Pancreas (tissue), 10 donors: ENCODE measurements at regions not wholly inside any gene's neighbourhood (a gene's known extent, or its start where the extent isn't known, plus 50 kb on each side); places are given as distances from the start of the nearest gene placed in this dataset.
A peak's percentile ranks its signal among the peaks of the same experiment; 100 is the strongest.

Experiments used
- ATAC-seq, 4 donors: fragments of 200-7000 bp; cut with Tn5 transposase; one replicate each; pipeline versions ENCODE4 v1.8.0 to v1.9.1; 2020; ENCODE audit warnings: mild to moderate bottlenecking in 4 of 4, moderate library complexity in 4 of 4
- DNase-seq, 6 donors: peaks; one replicate each; pipeline ENCODE4 v3.0.0-alpha.2; 2020
- FAIRE-seq: peaks from 2 replicates; lab custom pipeline; 2012; peaks lifted over from hg19 to GRCh38; lab: Jason Lieb, UNC
- H3K27ac ChIP-seq, 4 donors: fragments of 200-600 bp; sonication (generic); 1 replicate in 3 of 4; 2 replicates in 1 of 4; pipeline versions ENCODE4 v1.5.0 to v1.8.0; 2020
- H3K27me3 ChIP-seq, 4 donors: fragments of 200-600 bp; one replicate each; pipeline ENCODE4 v1.8.0; 2021
- H3K36me3 ChIP-seq, 3 donors: fragments of 200-600 bp; sonication (generic) in 1 of 3; one replicate each; pipeline versions ENCODE4 v1.5.0 to v1.8.0; 2020 to 2021
- H3K4me1 ChIP-seq, 3 donors: fragments of 200-600 bp; one replicate each; pipeline ENCODE4 v1.8.0; 2021
- H3K4me3 ChIP-seq, 4 donors: fragments of 200-600 bp; sonication (generic) in 2 of 4; one replicate each; pipeline versions ENCODE4 v1.5.0 to v1.8.0; 2020 to 2021
- H3K9me3 ChIP-seq, 4 donors: fragments of 200-600 bp; one replicate each; pipeline ENCODE4 v1.8.0; 2021
- CTCF ChIP-seq, 4 donors: fragments of 200-600 bp; sonication (generic) in 3 of 4; IDR thresholded peaks; one replicate each; pipeline versions ENCODE4 v1.5.0 to v1.8.0; 2021; ENCODE audit warnings: antibody characterized with exemption in 4 of 4
- WGBS, 2 donors: extraction: QIAGEN DNeasy Blood & Tissue Kit; methylation state at CpG; one replicate each; pipeline ENCODE4 v1.1.7; 2013; 5-methylcytosine and 5-hydroxymethylcytosine counted together
- intact Hi-C, 3 donors: fragments of 100-400 bp; cut with DNase I; formaldehyde crosslinking; loops; one replicate each; pipeline versions ENCODE4 v1.11.1 to v1.14.2; 2022
- donor health status: healthy with polysubstance abuse.
- donor health status: DM: no; HTN: no; CAD: no; lungs with moderate emphysema.
- donor health status: DM: no; HTN: no; CAD: no.
- donor health status: control.
- donor health status: control.
- donor health status: Bipolar disorder and iron deficiency.
- donor health status: DM: yes; HTN: yes; CAD: no.
- donor health status: DM: no; HTN: no; CAD: no.
- donor health status: DM: no; HTN: no; CAD: no.
- donor health status: DM: yes; HTN: yes; CAD: no.

GRCh38 chr12:98385641-98386040 is 129.7 kb upstream of the TMPO start:
- intact Hi-C loops = no loop called here
- no peaks in the 10 kb centered on the region for H3K36me3 ChIP-seq
- ATAC-seq (no peak), DNase-seq (no peak), FAIRE-seq (no peak)
- H3K27ac ChIP-seq = no peak overlapping the region
- peaks cover 0 to 2% (median 0%) of the 10 kb centered on the region in 4 donors for H3K27me3 ChIP-seq
- no peak overlapping the region for H3K4me3 ChIP-seq
- no peaks in the 10 kb centered on the region for H3K9me3 ChIP-seq
- 79 to 89% methylated on average over 1 of the region's 1 CpG for WGBS, 2 donors
- TF ChIP-seq CTCF (IDR thresholded peaks at IDR 0.05) = no peak
- no peaks in the 10 kb centered on the region for H3K4me1 ChIP-seq

GRCh38 chr12:98387444-98387843 is 127.9 kb upstream of the TMPO start:
- intact Hi-C loops = no loop called here

GRCh38 chr12:98388126-98388525 is 127.3 kb upstream of the TMPO start:
- TF ChIP-seq CTCF (IDR thresholded peaks at IDR 0.05) = no peak
- Histone ChIP-seq H3K4me1 (no peaks in the 10 kb centered on the region), H3K9me3 (no peaks in the 10 kb centered on the region), H3K36me3 (no peaks in the 10 kb centered on the region), H3K27me3 (no peaks in the 10 kb centered on the region), H3K27ac (no peak overlapping the region), H3K4me3 (no peak overlapping the region)
- no peak for FAIRE-seq
- no peak for DNase-seq
- WGBS, 2 donors = 55 to 65% methylated on average over 10 of the region's 10 CpGs
- no peak for ATAC-seq
- intact Hi-C loops = no loop called here

More at GRCh38 chr12:98387444-98387843, 127.9 kb upstream of the TMPO start:
- TF ChIP-seq CTCF (IDR thresholded peaks at IDR 0.05) = no peak
- Histone ChIP-seq H3K9me3 (no peaks in the 10 kb centered on the region), H3K4me3 (no peak overlapping the region), H3K36me3 (no peaks in the 10 kb centered on the region), H3K27me3 (no peaks in the 10 kb centered on the region), H3K27ac (no peak overlapping the region), H3K4me1 (no peaks in the 10 kb centered on the region)
- no peak for DNase-seq
- no peak for FAIRE-seq
- ATAC-seq = no peak
- 48 to 59% methylated on average over 2 of the region's 2 CpGs for WGBS, 2 donors

GRCh38 chr12:98389593-98389992 is 125.8 kb upstream of the TMPO start:
- Histone ChIP-seq H3K36me3 (no peaks in the 10 kb centered on the region), H3K9me3 (no peaks in the 10 kb centered on the region), H3K27ac (no peak overlapping the region), H3K4me3 (no peak overlapping the region), H3K4me1 (no peaks in the 10 kb centered on the region), H3K27me3 (no peaks in the 10 kb centered on the region)
- intact Hi-C loops = no loop called here
- ATAC-seq = no peak
- 79 to 88% methylated on average over 2 of the region's 2 CpGs for WGBS, 2 donors
- DNase-seq = no peak
- no peak for TF ChIP-seq CTCF (IDR thresholded peaks at IDR 0.05)
- no peak for FAIRE-seq

- TF ChIP-seq CTCF (IDR thresholded peaks at IDR 0.05) = peak; percentile 88 to 93 (median 91)
- H3K27me3 ChIP-seq = no peaks in the 10 kb centered on the region
- H3K4me3 ChIP-seq = peak overlapping the region in 2 of 4 donors; percentile 15 to 39
- 19% methylated on average over 33 of the region's 33 CpGs for WGBS, 2 donors
- DNase-seq (peak; percentile 71 to 91 (median 84)), ATAC-seq (peak; percentile 98 to 100 (median 100)), FAIRE-seq (peak; percentile 72)
- no peaks in the 10 kb centered on the region for H3K4me1 ChIP-seq
- H3K9me3 ChIP-seq = no peaks in the 10 kb centered on the region
- intact Hi-C loops = loop anchor here in 1 of 3 donors (10.0 kb wide), 1 partner anchor 1413 kb away; no protein-coding TSS in a partner anchor
- no peak overlapping the region for H3K27ac ChIP-seq
- no peaks in the 10 kb centered on the region for H3K36me3 ChIP-seq
Measured at GRCh38 chr12:98397323-98398105, 117.9 kb upstream of the TMPO start.
